GM12872 (cell line): ENCODE measurements at regions not wholly inside any gene's neighbourhood (a gene's known extent, or its start where the extent isn't known, plus 50 kb on each side); places are given as distances from the start of the nearest gene placed in this dataset.

Experiments
- CTCF ChIP-seq: IDR thresholded peaks from 3 replicates; pipeline ENCODE4 v1.5.1; 2011; ENCODE audit warnings: low read depth, mild to moderate bottlenecking, low read length, moderate library complexity; ENCODE audit not compliant: insufficient read depth

GRCh38 chr18:22536558-22536957 lies 118.8 kb upstream of the CTAGE1 start:
- TF ChIP-seq CTCF: no peak

- no peak for TF ChIP-seq CTCF
Measured at GRCh38 chr18:22538426-22538825, 120.7 kb upstream of the CTAGE1 start.

- no peak for TF ChIP-seq CTCF
Measured at GRCh38 chr18:22539051-22539765, 121.5 kb upstream of the CTAGE1 start.

- TF ChIP-seq CTCF: no peak
Measured at GRCh38 chr18:22541232-22541631, 123.5 kb upstream of the CTAGE1 start.

- no peak for TF ChIP-seq CTCF
Measured at GRCh38 chr18:22542406-22542835, 124.7 kb upstream of the CTAGE1 start.

- TF ChIP-seq CTCF: no peak
Measured at GRCh38 chr18:22543769-22544168, 126.1 kb upstream of the CTAGE1 start.

GRCh38 chr18:22544626-22545025 lies 126.9 kb upstream of the CTAGE1 start:
- TF ChIP-seq CTCF: no peak
